CD4-positive, CD25-positive, alpha-beta regulatory T cell (primary cell): ENCODE measurements at regions not wholly inside any gene's neighbourhood (a gene's known extent, or its start where the extent isn't known, plus 50 kb on each side); places are given as distances from the start of the nearest gene placed in this dataset.
A peak's percentile ranks its signal among the peaks of the same experiment; 100 is the strongest.

Source experiments
- ATAC-seq, 2 donors: fragments of 150-1000 bp; cut with Tn5 transposase; one replicate each; pipeline ENCODE4 v1.10.0; 2021; ENCODE audit warnings: low read depth in 2 of 2, moderate number of reproducible peaks in 2 of 2, moderate library complexity in 1 of 2
- DNase-seq, 3 donors: peaks; one replicate each; pipeline versions ENCODE4 v3.0.0 to v3.0.0-alpha.2; 2012 to 2022; ENCODE audit warnings: mixed read lengths in 1 of 3
- H3K27ac ChIP-seq: one replicate; pipeline ENCODE4 v1.7.0; 2013; ENCODE audit warnings: mild to moderate bottlenecking, low read length; ENCODE audit not compliant: insufficient read depth, poor library complexity, severe bottlenecking
- H3K27me3 ChIP-seq: one replicate; pipeline ENCODE4 v1.7.0; 2013; ENCODE audit warnings: low read length; ENCODE audit not compliant: control insufficient read depth, insufficient read depth
- H3K36me3 ChIP-seq: one replicate; pipeline ENCODE4 v1.7.0; 2013; ENCODE audit warnings: mild to moderate bottlenecking, low read length, moderate library complexity; ENCODE audit not compliant: control insufficient read depth, insufficient read depth
- H3K4me1 ChIP-seq: 2 replicates; pipeline ENCODE4 v1.7.0; 2013; ENCODE audit warnings: mild to moderate bottlenecking, low read length; ENCODE audit not compliant: insufficient read depth, control insufficient read depth, poor library complexity, severe bottlenecking
- H3K4me3 ChIP-seq: one replicate; pipeline ENCODE4 v1.7.0; 2013; ENCODE audit warnings: low read depth, mild to moderate bottlenecking, low read length, moderate library complexity
- H3K9me3 ChIP-seq, 2 experiments: 1 replicate in 1 of 2; 2 replicates in 1 of 2; pipeline ENCODE4 v1.7.0; 2013; ENCODE audit warnings: low read length in 2 of 2, mild to moderate bottlenecking in 1 of 2, moderate library complexity in 1 of 2; ENCODE audit not compliant: control insufficient read depth in 2 of 2
- H3K27ac Mint-ChIP-seq, 3 donors: one replicate each; pipeline ENCODE4 v1.8.0; 2020 to 2022; ENCODE audit warnings: mild to moderate bottlenecking in 3 of 3, mixed read lengths in 3 of 3, moderate library complexity in 2 of 3
- H3K27me3 Mint-ChIP-seq: one replicate; pipeline ENCODE4 v1.8.0; 2022; ENCODE audit warnings: mild to moderate bottlenecking, mixed read lengths
- H3K36me3 Mint-ChIP-seq: one replicate; pipeline ENCODE4 v1.8.0; 2020; ENCODE audit warnings: mixed read lengths
- H3K4me1 Mint-ChIP-seq, 4 donors: one replicate each; pipeline ENCODE4 v1.8.0; 2020 to 2022; ENCODE audit warnings: mixed read lengths in 4 of 4, mild to moderate bottlenecking in 1 of 4
- H3K4me3 Mint-ChIP-seq, 4 donors: one replicate each; pipeline ENCODE4 v1.8.0; 2020 to 2022; ENCODE audit warnings: mild to moderate bottlenecking in 4 of 4, mixed read lengths in 4 of 4, moderate library complexity in 3 of 4
- H3K9me3 Mint-ChIP-seq, 7 donors: one replicate each; pipeline ENCODE4 v1.8.0; 2020 to 2022; ENCODE audit warnings: mixed read lengths in 7 of 7, mild to moderate bottlenecking in 3 of 7, moderate library complexity in 2 of 7

- Mint-ChIP-seq H3K27ac (peak overlapping the region in 2 of 3 donors; percentile 51 to 66), H3K27me3 (no peaks in the 10 kb centered on the region), H3K4me3 (no peak overlapping the region), H3K36me3 (no peaks in the 10 kb centered on the region), H3K4me1 (peaks cover 6 to 38% (median 10%) of the 10 kb centered on the region in 4 donors), H3K9me3 (peaks cover 0 to 6% (median 0%) of the 10 kb centered on the region in 7 donors)
- Histone ChIP-seq H3K27ac (no peak overlapping the region), H3K36me3 (no peaks in the 10 kb centered on the region), H3K4me1 (peaks cover 26% of the 10 kb centered on the region), H3K4me3 (no peak overlapping the region), H3K27me3 (no peaks in the 10 kb centered on the region), H3K9me3 (no peaks in the 10 kb centered on the region)
- ATAC-seq = no peak
- DNase-seq = peak in 1 of 3 donors; percentile 51
These were observed 226.6 kb upstream of the HES1 start for GRCh38 chr3:193909387-193909786.

- Histone ChIP-seq H3K27me3 (no peaks in the 10 kb centered on the region), H3K9me3 (no peaks in the 10 kb centered on the region), H3K36me3 (no peaks in the 10 kb centered on the region), H3K27ac (peak overlapping the region; percentile 7), H3K4me1 (peaks cover 26% of the 10 kb centered on the region), H3K4me3 (no peak overlapping the region)
- H3K4me3 Mint-ChIP-seq = no peak overlapping the region
- H3K27ac Mint-ChIP-seq = peak overlapping the region in 2 of 3 donors; percentile 51 to 66
- DNase-seq = no peak
- H3K36me3 Mint-ChIP-seq = no peaks in the 10 kb centered on the region
- peaks cover 0 to 6% (median 0%) of the 10 kb centered on the region in 7 donors for H3K9me3 Mint-ChIP-seq
- ATAC-seq = no peak
- peaks cover 6 to 38% (median 10%) of the 10 kb centered on the region in 4 donors for H3K4me1 Mint-ChIP-seq
- no peaks in the 10 kb centered on the region for H3K27me3 Mint-ChIP-seq
These were observed 225.6 kb upstream of the HES1 start for GRCh38 chr3:193910310-193910709.

GRCh38 chr3:193910886-193911738, 224.8 kb upstream of the HES1 start:
- peak in 1 of 3 donors; percentile 57 for DNase-seq
- ATAC-seq = peak in 1 of 2 donors; percentile 19

GRCh38 chr3:193911784-193912340, 224.1 kb upstream of the HES1 start:
- Mint-ChIP-seq H3K4me3 (peak overlapping the region in 3 of 4 donors; percentile 53 to 75 (median 75)), H3K9me3 (peaks cover 0 to 6% (median 0%) of the 10 kb centered on the region in 7 donors), H3K36me3 (no peaks in the 10 kb centered on the region), H3K27me3 (no peaks in the 10 kb centered on the region), H3K4me1 (peaks cover 6 to 38% (median 10%) of the 10 kb centered on the region in 4 donors), H3K27ac (peak overlapping the region; percentile 81 to 91 (median 87))
- Histone ChIP-seq H3K27ac (no peak overlapping the region), H3K36me3 (no peaks in the 10 kb centered on the region), H3K4me1 (peaks cover 26% of the 10 kb centered on the region), H3K4me3 (peak overlapping the region; percentile 38), H3K9me3 (no peaks in the 10 kb centered on the region), H3K27me3 (no peaks in the 10 kb centered on the region)
- peak in 1 of 3 donors; percentile 61 for DNase-seq
- ATAC-seq = peak in 1 of 2 donors; percentile 35

More at GRCh38 chr3:193910886-193911738, 224.8 kb upstream of the HES1 start:
- peak overlapping the region in 3 of 4 donors; percentile 53 to 75 (median 75) for H3K4me3 Mint-ChIP-seq
- no peaks in the 10 kb centered on the region for H3K36me3 ChIP-seq
- H3K4me1 ChIP-seq = peaks cover 26% of the 10 kb centered on the region
- peak overlapping the region; percentile 38 for H3K4me3 ChIP-seq
- no peaks in the 10 kb centered on the region for H3K27me3 ChIP-seq
- peaks cover 6 to 38% (median 10%) of the 10 kb centered on the region in 4 donors for H3K4me1 Mint-ChIP-seq
- peak overlapping the region; percentile 81 to 91 (median 87) for H3K27ac Mint-ChIP-seq
- no peaks in the 10 kb centered on the region for H3K36me3 Mint-ChIP-seq
- H3K9me3 Mint-ChIP-seq = peaks cover 0 to 6% (median 0%) of the 10 kb centered on the region in 7 donors
- no peaks in the 10 kb centered on the region for H3K27me3 Mint-ChIP-seq
- H3K27ac ChIP-seq = no peak overlapping the region
- H3K9me3 ChIP-seq = no peaks in the 10 kb centered on the region

GRCh38 chr3:193912621-193913178, 223.2 kb upstream of the HES1 start:
- Histone ChIP-seq H3K9me3 (no peaks in the 10 kb centered on the region), H3K27me3 (no peaks in the 10 kb centered on the region), H3K27ac (no peak overlapping the region), H3K4me1 (peaks cover 26% of the 10 kb centered on the region), H3K4me3 (no peak overlapping the region), H3K36me3 (no peaks in the 10 kb centered on the region)
- Mint-ChIP-seq H3K27ac (peak overlapping the region; percentile 20 to 81 (median 23)), H3K27me3 (no peaks in the 10 kb centered on the region), H3K9me3 (peaks cover 0 to 6% (median 0%) of the 10 kb centered on the region in 7 donors), H3K4me1 (peaks cover 6 to 38% (median 10%) of the 10 kb centered on the region in 4 donors), H3K36me3 (no peaks in the 10 kb centered on the region), H3K4me3 (no peak overlapping the region)
- no peak for DNase-seq
- no peak for ATAC-seq

GRCh38 chr3:193914602-193915001, 221.3 kb upstream of the HES1 start:
- Histone ChIP-seq H3K4me3 (no peak overlapping the region), H3K27ac (no peak overlapping the region), H3K9me3 (no peaks in the 10 kb centered on the region), H3K36me3 (no peaks in the 10 kb centered on the region), H3K4me1 (peaks cover 24% of the 10 kb centered on the region), H3K27me3 (no peaks in the 10 kb centered on the region)
- no peak for ATAC-seq
- H3K4me3 Mint-ChIP-seq = no peak overlapping the region
- no peaks in the 10 kb centered on the region for H3K9me3 Mint-ChIP-seq
- H3K27ac Mint-ChIP-seq = no peak overlapping the region
- no peaks in the 10 kb centered on the region for H3K27me3 Mint-ChIP-seq
- no peak for DNase-seq
- H3K4me1 Mint-ChIP-seq = peaks cover 6 to 32% (median 10%) of the 10 kb centered on the region in 4 donors
- H3K36me3 Mint-ChIP-seq = no peaks in the 10 kb centered on the region

GRCh38 chr3:193915099-193915498, 220.8 kb upstream of the HES1 start:
- no peak overlapping the region for H3K27ac ChIP-seq
- no peaks in the 10 kb centered on the region for H3K36me3 ChIP-seq
- Mint-ChIP-seq H3K27ac (no peak overlapping the region), H3K36me3 (no peaks in the 10 kb centered on the region), H3K4me3 (no peak overlapping the region), H3K4me1 (peaks cover 6 to 27% (median 9%) of the 10 kb centered on the region in 4 donors), H3K9me3 (no peaks in the 10 kb centered on the region), H3K27me3 (no peaks in the 10 kb centered on the region)
- no peaks in the 10 kb centered on the region for H3K9me3 ChIP-seq
- peaks cover 19% of the 10 kb centered on the region for H3K4me1 ChIP-seq
- H3K27me3 ChIP-seq = no peaks in the 10 kb centered on the region
- ATAC-seq (no peak), DNase-seq (no peak)
- H3K4me3 ChIP-seq = no peak overlapping the region
